ENCODE measurements at regions not wholly inside any gene's neighbourhood (a gene's known extent, or its start where the extent isn't known, plus 50 kb on each side); places are given as distances from the start of the nearest gene placed in this dataset.

DNA sequence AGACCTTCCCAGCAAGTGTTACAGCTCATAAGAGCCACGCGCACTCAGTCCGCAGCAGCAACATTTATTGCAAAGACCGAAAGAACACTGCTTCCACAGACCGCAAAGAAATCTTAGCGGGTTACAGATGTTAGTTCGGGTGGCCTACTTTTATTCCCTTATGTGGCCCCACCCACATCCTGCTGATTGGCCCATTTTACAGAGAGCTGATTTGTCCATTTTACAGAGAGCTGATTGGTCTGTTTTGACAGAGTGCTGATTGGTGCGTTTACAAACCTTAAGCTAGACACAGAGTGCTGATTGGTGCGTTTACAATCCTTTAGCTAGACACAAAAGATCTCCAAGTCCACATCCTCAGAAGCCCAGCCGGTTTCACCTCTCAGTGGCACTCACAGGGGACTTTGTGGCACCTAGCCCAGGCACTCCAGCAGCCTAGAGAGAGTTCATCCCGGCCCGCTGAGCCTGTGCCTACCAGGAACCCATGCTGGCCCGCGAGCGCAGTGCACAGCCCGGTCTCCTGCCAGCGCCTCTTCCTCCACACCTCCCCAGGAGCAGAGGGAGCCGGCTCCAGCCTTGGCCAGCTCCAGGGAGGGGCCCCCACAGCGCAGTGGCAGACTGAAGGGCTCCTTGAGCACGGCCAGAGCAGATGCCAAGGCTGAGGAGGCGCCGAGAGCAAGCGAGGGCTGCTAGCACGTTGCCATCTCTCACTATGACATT is 244.3 kb upstream of the TSHZ2 start:
- no peak for TF ChIP-seq EZH2 (IDR thresholded peaks at IDR 0.05; ENCODE audit: borderline replicate concordance, low read depth, low read length, severe bottlenecking)
- TF ChIP-seq, protein P1, sequence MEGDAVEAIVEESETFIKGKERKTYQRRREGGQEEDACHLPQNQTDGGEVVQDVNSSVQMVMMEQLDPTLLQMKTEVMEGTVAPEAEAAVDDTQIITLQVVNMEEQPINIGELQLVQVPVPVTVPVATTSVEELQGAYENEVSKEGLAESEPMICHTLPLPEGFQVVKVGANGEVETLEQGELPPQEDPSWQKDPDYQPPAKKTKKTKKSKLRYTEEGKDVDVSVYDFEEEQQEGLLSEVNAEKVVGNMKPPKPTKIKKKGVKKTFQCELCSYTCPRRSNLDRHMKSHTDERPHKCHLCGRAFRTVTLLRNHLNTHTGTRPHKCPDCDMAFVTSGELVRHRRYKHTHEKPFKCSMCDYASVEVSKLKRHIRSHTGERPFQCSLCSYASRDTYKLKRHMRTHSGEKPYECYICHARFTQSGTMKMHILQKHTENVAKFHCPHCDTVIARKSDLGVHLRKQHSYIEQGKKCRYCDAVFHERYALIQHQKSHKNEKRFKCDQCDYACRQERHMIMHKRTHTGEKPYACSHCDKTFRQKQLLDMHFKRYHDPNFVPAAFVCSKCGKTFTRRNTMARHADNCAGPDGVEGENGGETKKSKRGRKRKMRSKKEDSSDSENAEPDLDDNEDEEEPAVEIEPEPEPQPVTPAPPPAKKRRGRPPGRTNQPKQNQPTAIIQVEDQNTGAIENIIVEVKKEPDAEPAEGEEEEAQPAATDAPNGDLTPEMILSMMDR (IDR thresholded peaks at IDR 0.05; ENCODE audit: borderline replicate concordance, extremely low read depth, low read length, poor library complexity, severe bottlenecking), result no peak
- no peak for ATAC-seq (ENCODE audit: insufficient read depth, low read depth)
- H3K9me3 ChIP-seq (ENCODE audit: insufficient read depth, low read length, severe bottlenecking), result peaks cover 2% of the 10 kb centered on the region

DNA sequence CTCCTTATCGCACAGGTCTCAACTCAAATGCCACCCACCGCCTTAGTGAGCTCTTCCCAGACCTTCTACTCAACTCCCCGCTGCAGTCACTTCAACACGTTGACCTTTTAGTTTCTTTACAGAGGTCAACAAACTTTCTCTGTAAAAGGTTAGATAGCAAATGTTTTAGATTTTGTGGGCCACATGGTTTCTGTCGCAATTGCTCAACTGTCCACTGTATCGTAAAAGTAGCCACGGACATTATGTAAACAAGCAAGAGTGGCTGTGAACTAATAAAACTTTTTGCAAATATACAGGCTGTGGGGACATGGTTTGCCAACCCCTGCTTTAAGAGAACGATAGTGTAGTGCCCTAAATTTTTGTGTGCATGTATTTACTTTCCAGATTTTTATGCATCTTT is 247.6 kb upstream of the TSHZ2 start:
- no peak overlapping the region for H2AFZ ChIP-seq (ENCODE audit: low read depth, low read length)

More for the DNA sequence above, 244.3 kb upstream of the TSHZ2 start:
- H3K4me3 ChIP-seq (ENCODE audit: low read depth in 1 of 2, low read length in 2 of 2), result no peak overlapping the region
- no peak overlapping the region for H2AFZ ChIP-seq (ENCODE audit: low read depth, low read length)
- H3K4me2 ChIP-seq (ENCODE audit: insufficient read depth, low read length), result no peak overlapping the region
- no peaks in the 10 kb centered on the region for H3K79me2 ChIP-seq (ENCODE audit: insufficient read depth, low read length)
- peaks cover 4% of the 10 kb centered on the region for H3K27me3 ChIP-seq (ENCODE audit: insufficient read depth, low read length, poor library complexity)
- H3K36me3 ChIP-seq (ENCODE audit: insufficient read depth, low read length), result no peaks in the 10 kb centered on the region
- DNase-seq, result no peak
- H3K9ac ChIP-seq (ENCODE audit: low read depth, low read length), result no peak overlapping the region
- H3K27ac ChIP-seq (ENCODE audit: low read length), result no peak overlapping the region
- no peaks in the 10 kb centered on the region for H3K4me1 ChIP-seq (ENCODE audit: insufficient read depth, low read length)
- no peaks in the 10 kb centered on the region for H4K20me1 ChIP-seq (ENCODE audit: insufficient read depth, low read length)

GRCh38 chr20:52722926-52723688 is 249.1 kb upstream of the TSHZ2 start:
- Histone ChIP-seq H3K79me2 (ENCODE audit: insufficient read depth, low read length) (no peaks in the 10 kb centered on the region), H3K9me3 (ENCODE audit: insufficient read depth, low read length, severe bottlenecking) (no peaks in the 10 kb centered on the region), H3K4me3 (ENCODE audit: low read depth in 1 of 2, low read length in 2 of 2) (no peak overlapping the region), H4K20me1 (ENCODE audit: insufficient read depth, low read length) (no peaks in the 10 kb centered on the region), H2AFZ (ENCODE audit: low read depth, low read length) (no peak overlapping the region), H3K36me3 (ENCODE audit: insufficient read depth, low read length) (no peaks in the 10 kb centered on the region), H3K27ac (ENCODE audit: low read length) (no peak overlapping the region), H3K4me2 (ENCODE audit: insufficient read depth, low read length) (no peak overlapping the region), H3K9ac (ENCODE audit: low read depth, low read length) (no peak overlapping the region), H3K27me3 (ENCODE audit: insufficient read depth, low read length, poor library complexity) (peaks cover 16% of the 10 kb centered on the region), H3K4me1 (ENCODE audit: insufficient read depth, low read length) (no peaks in the 10 kb centered on the region)
- DNase-seq, result no peak
- no peak for ATAC-seq (ENCODE audit: insufficient read depth, low read depth)
- no peak for TF ChIP-seq EZH2 (IDR thresholded peaks at IDR 0.05; ENCODE audit: borderline replicate concordance, low read depth, low read length, severe bottlenecking)
- TF ChIP-seq, protein P1 (IDR thresholded peaks at IDR 0.05; ENCODE audit: borderline replicate concordance, extremely low read depth, low read length, poor library complexity, severe bottlenecking), result no peak

More for the DNA sequence above, 247.6 kb upstream of the TSHZ2 start:
- no peak overlapping the region for H3K4me3 ChIP-seq (ENCODE audit: low read depth in 1 of 2, low read length in 2 of 2)
- H3K36me3 ChIP-seq (ENCODE audit: insufficient read depth, low read length), result no peaks in the 10 kb centered on the region
- ATAC-seq (ENCODE audit: insufficient read depth, low read depth) (no peak), DNase-seq (no peak)
- H3K27me3 ChIP-seq (ENCODE audit: insufficient read depth, low read length, poor library complexity), result peaks cover 8% of the 10 kb centered on the region
- TF ChIP-seq EZH2 (IDR thresholded peaks at IDR 0.05; ENCODE audit: borderline replicate concordance, low read depth, low read length, severe bottlenecking), result no peak
- TF ChIP-seq, protein P1 (IDR thresholded peaks at IDR 0.05; ENCODE audit: borderline replicate concordance, extremely low read depth, low read length, poor library complexity, severe bottlenecking), result no peak
- no peak overlapping the region for H3K4me2 ChIP-seq (ENCODE audit: insufficient read depth, low read length)
- no peaks in the 10 kb centered on the region for H4K20me1 ChIP-seq (ENCODE audit: insufficient read depth, low read length)
- H3K79me2 ChIP-seq (ENCODE audit: insufficient read depth, low read length), result no peaks in the 10 kb centered on the region
- no peaks in the 10 kb centered on the region for H3K9me3 ChIP-seq (ENCODE audit: insufficient read depth, low read length, severe bottlenecking)
- no peak overlapping the region for H3K27ac ChIP-seq (ENCODE audit: low read length)
- H3K9ac ChIP-seq (ENCODE audit: low read depth, low read length), result no peak overlapping the region
- H3K4me1 ChIP-seq (ENCODE audit: insufficient read depth, low read length), result no peaks in the 10 kb centered on the region
